HepG2 (cell line): ENCODE measurements at regions not wholly inside any gene's neighbourhood (a gene's known extent, or its start where the extent isn't known, plus 50 kb on each side); places are given as distances from the start of the nearest gene placed in this dataset.

ENCODE experiments used
- ATAC-seq: fragments of 200-7000 bp; cut with Tn5 transposase; 3 replicates; pipeline ENCODE4 v1.9.1; 2020; ENCODE audit warnings: mild to moderate bottlenecking, moderate library complexity
- BruUV-seq: library from RNA; stranded (reverse); fragments of 400-500 nt; replicated peaks from 2 replicates; lab custom pipeline; 2021; lab: Mats Ljungman, UMichigan
- CTCF ChIA-PET: fragments of 300-600 bp; formaldehyde crosslinking; extraction: SDS; loops from one replicate; lab custom pipeline; 2021; ENCODE audit warnings: low total read pairs, inconsistent platforms, low intra/inter-chr PET ratio; lab: Yijun Ruan, JAX
- POLR2A ChIA-PET: fragments of 350-600 bp; sonication (Branson Sonifier 250); formaldehyde crosslinking; loops from one replicate; lab custom pipeline; 2020; ENCODE audit warnings: antibody characterized with exemption, inconsistent platforms; lab: Yijun Ruan, JAX
- DNase-seq: peaks from one replicate; pipeline ENCODE4 v3.0.0-alpha.2; 2015; ENCODE audit warnings: low spot score
- FAIRE-seq: peaks from 3 replicates; lab custom pipeline; 2011; peaks lifted over from hg19 to GRCh38; lab: Jason Lieb, UNC
- H2AFZ ChIP-seq: one replicate; pipeline ENCODE4 v1.6.1; 2011; ENCODE audit warnings: low read length, inconsistent platforms
- H3K27ac ChIP-seq: fragments of 300-600 bp; 3 replicates; pipeline ENCODE4 v1.8.0; 2011; ENCODE audit warnings: mixed run types, mild to moderate bottlenecking, mixed read lengths, low read length, inconsistent platforms; ENCODE audit not compliant: insufficient read depth; ENCODE audit errors: extremely low read length
- H3K27me3 ChIP-seq, 2 experiments: fragments of 200-600 bp in 1 of 2; 2 replicates in 1 of 2; 3 replicates in 1 of 2; pipeline versions ENCODE4 v1.6.0 to v1.8.0; 2011; ENCODE audit warnings: low read length in 2 of 2, mild to moderate bottlenecking in 2 of 2, moderate library complexity in 2 of 2, inconsistent platforms in 1 of 2; ENCODE audit not compliant: insufficient read depth in 2 of 2, control insufficient read depth in 1 of 2
- H3K36me3 ChIP-seq, 2 experiments: fragments of 200-600 bp in 1 of 2; replicated peaks in 1 of 2; 2 replicates in 1 of 2; 3 replicates in 1 of 2; pipeline versions ENCODE4 v1.5.1 to v1.8.0; 2011; ENCODE audit warnings: low read length in 2 of 2, inconsistent platforms in 1 of 2; ENCODE audit not compliant: insufficient read depth in 2 of 2, control insufficient read depth in 1 of 2
- H3K4me1 ChIP-seq: 2 replicates; pipeline ENCODE4 v1.5.1; 2012; ENCODE audit warnings: low read length, inconsistent platforms; ENCODE audit not compliant: insufficient read depth
- H3K4me2 ChIP-seq: 2 replicates; pipeline ENCODE4 v1.6.0; 2011; ENCODE audit warnings: low read depth, low read length, inconsistent platforms
- H3K4me3 ChIP-seq, 3 experiments: fragments of 200-600 bp in 1 of 3; sonication (generic), shearing (Covaris generic) in 1 of 3; replicated peaks in 1 of 3; 2 replicates each; pipeline ENCODE4 v1.5.1; 2011 to 2016; ENCODE audit warnings: low read length in 3 of 3, inconsistent platforms in 2 of 3, low read depth in 2 of 3, mild to moderate bottlenecking in 2 of 3, control low read depth in 1 of 3, mixed read lengths in 1 of 3; ENCODE audit not compliant: insufficient read depth in 1 of 3
- H3K79me2 ChIP-seq: one replicate; pipeline ENCODE4 v1.6.1; 2011; ENCODE audit warnings: low read length, inconsistent platforms; ENCODE audit not compliant: insufficient read depth
- H3K9ac ChIP-seq: 2 replicates; pipeline ENCODE4 v1.6.0; 2011; ENCODE audit warnings: mild to moderate bottlenecking, low read depth, low read length, inconsistent platforms; ENCODE audit not compliant: insufficient read depth
- H3K9me3 ChIP-seq: 2 replicates; pipeline ENCODE4 v1.5.1; 2012; ENCODE audit warnings: mild to moderate bottlenecking, low read length
- H4K20me1 ChIP-seq: 2 replicates; pipeline ENCODE4 v1.6.0; 2011; ENCODE audit warnings: inconsistent platforms, mild to moderate bottlenecking, low read length, moderate library complexity; ENCODE audit not compliant: insufficient read depth
- AHDC1 ChIP-seq: sonication (generic); formaldehyde crosslinking; IDR thresholded peaks from 2 replicates; pipeline ENCODE4 v1.5.1; 2020; ENCODE audit warnings: mild to moderate bottlenecking, missing genetic modification reagents, borderline replicate concordance
- AHR ChIP-seq: IDR thresholded peaks from 2 replicates; pipeline ENCODE4 v1.6.1; 2018; ENCODE audit warnings: missing genetic modification reagents, missing compliant biosample characterization
- AKAP8 ChIP-seq: sonication (generic); formaldehyde crosslinking; IDR thresholded peaks from 2 replicates; pipeline ENCODE4 v1.5.1; 2020; ENCODE audit warnings: mild to moderate bottlenecking, missing genetic modification reagents
- MIER3 ChIP-seq: IDR thresholded peaks from 2 replicates; pipeline ENCODE4 v1.6.1; 2016; ENCODE audit warnings: missing compliant biosample characterization, borderline replicate concordance
- NBN ChIP-seq: fragments of 450-650 bp; conservative IDR thresholded peaks from 2 replicates; pipeline ENCODE4 v1.6.1; 2017
- PHF21A ChIP-seq: sonication (generic); formaldehyde crosslinking; IDR thresholded peaks from 2 replicates; pipeline ENCODE4 v1.5.0; 2020; ENCODE audit warnings: mild to moderate bottlenecking, missing genetic modification reagents
- PHF8 ChIP-seq: sonication (generic); formaldehyde crosslinking; IDR thresholded peaks from 2 replicates; pipeline ENCODE4 v1.5.0; 2020; ENCODE audit warnings: missing genetic modification reagents
- ZNF780A ChIP-seq: sonication (generic); formaldehyde crosslinking; IDR thresholded peaks from 2 replicates; pipeline ENCODE4 v1.8.0; 2022; ENCODE audit warnings: mild to moderate bottlenecking, missing genetic modification reagents, moderate library complexity
- ZNF879 ChIP-seq: sonication (generic); formaldehyde crosslinking; IDR thresholded peaks from 2 replicates; pipeline ENCODE4 v1.8.1; 2023; ENCODE audit warnings: missing genetic modification reagents
- WGBS: methylation state at CpG from one replicate; pipeline ENCODE4 v1.1.6; 2017; ENCODE audit warnings: low lambda C conversion rate; 5-methylcytosine and 5-hydroxymethylcytosine counted together
- in situ Hi-C: cut with HindIII; loops from 2 replicates; pipeline ENCODE4 v1.10.0; 2017; ENCODE audit warnings: low pct_unique_long_range_greater_than_20kb; ENCODE audit not compliant: extremely low pct_ligation_motif_present
- intact Hi-C: fragments of 100-400 bp; cut with micrococcal nuclease; formaldehyde crosslinking; loops from one replicate; pipeline ENCODE4 v1.10.0; 2022; ENCODE audit not compliant: unreplicated experiment
- TF ChIP-seq, protein P1 (sequence below): sonication (generic); formaldehyde crosslinking; IDR thresholded peaks from 2 replicates; pipeline ENCODE4 v1.5.0; 2020; ENCODE audit warnings: mild to moderate bottlenecking, missing genetic modification reagents
- TF ChIP-seq, protein P2 (sequence below): sonication (generic); formaldehyde crosslinking; IDR thresholded peaks from 2 replicates; pipeline ENCODE4 v1.4.0; 2020; ENCODE audit warnings: missing genetic modification reagents

GRCh38 chr12:65715961-65716360 lies 108.3 kb upstream of the HMGA2 start (continued):
- TF ChIP-seq, protein P1, sequence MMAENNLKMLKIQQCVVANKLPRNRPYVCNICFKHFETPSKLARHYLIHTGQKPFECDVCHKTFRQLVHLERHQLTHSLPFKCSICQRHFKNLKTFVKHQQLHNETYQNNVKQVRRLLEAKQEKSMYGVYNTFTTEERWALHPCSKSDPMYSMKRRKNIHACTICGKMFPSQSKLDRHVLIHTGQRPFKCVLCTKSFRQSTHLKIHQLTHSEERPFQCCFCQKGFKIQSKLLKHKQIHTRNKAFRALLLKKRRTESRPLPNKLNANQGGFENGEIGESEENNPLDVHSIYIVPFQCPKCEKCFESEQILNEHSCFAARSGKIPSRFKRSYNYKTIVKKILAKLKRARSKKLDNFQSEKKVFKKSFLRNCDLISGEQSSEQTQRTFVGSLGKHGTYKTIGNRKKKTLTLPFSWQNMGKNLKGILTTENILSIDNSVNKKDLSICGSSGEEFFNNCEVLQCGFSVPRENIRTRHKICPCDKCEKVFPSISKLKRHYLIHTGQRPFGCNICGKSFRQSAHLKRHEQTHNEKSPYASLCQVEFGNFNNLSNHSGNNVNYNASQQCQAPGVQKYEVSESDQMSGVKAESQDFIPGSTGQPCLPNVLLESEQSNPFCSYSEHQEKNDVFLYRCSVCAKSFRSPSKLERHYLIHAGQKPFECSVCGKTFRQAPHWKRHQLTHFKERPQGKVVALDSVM (CRISPR knock-in tag): no peak
- no peak for TF ChIP-seq MIER3 (CRISPR knock-in tag)

DNA sequence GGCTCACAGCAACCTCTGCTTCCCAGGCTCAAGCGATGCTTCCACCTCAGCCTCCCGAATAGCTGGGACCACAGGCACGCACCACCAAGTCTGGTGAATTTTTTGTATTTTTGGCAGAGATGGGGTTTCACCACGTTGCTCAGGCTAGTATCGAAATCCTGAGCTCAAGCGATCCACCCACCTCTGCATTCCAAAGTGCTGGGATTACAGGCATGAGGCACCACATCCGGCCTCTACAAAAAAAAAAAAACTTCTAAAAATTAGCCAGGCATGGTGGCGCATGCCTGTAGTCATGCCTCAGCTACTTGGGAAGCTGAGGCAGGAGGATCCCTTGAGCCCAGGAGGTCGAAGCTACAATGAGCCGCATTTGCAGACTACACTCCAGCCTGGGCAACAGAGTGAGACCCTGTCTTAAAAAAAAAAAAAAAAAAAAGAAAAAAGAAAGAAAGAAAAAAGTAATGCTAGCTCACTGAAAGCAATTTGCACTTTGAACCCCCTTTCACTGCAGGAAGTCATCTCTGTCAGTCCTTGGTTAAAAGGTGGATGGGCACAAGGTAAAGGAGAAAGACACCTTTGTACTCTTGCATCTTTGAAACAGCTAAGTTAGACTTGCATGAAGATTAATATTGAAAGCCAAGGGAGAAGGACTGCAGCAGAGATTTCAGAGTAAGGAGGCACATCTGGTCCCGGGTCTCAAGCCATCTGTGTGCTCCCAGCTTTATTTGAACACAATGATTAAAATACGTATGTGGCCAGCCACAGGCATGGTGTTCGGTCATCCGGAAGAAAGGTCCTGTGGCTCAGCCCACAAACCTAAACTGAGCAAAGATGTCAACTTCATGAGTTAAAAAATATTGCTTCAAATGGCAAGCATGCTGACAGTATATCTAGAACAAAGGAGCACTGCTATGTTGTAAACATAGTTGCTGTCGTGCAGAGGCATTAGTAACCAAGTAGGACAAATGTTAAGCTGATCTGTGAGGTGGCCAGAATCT lies 103.8 kb upstream of the HMGA2 start:
- Histone ChIP-seq H3K4me1 (peaks cover 12% of the 10 kb centered on the region), H4K20me1 (no peaks in the 10 kb centered on the region), H3K27me3 (peaks cover 0 to 22% of the 10 kb centered on the region in 2 experiments; a peak in 2 of 5 replicates), H3K36me3 (no peaks in the 10 kb centered on the region), H3K9ac (no peak overlapping the region), H3K27ac (no peak overlapping the region), H2AFZ (no peak overlapping the region), H3K4me3 (no peak overlapping the region), H3K79me2 (no peaks in the 10 kb centered on the region), H3K9me3 (no peaks in the 10 kb centered on the region), H3K4me2 (no peak overlapping the region)
- CTCF ChIA-PET: no interaction called here
- intact Hi-C loops: no loop called here
- ATAC-seq (no peak), FAIRE-seq (no peak), DNase-seq (no peak)
- in situ Hi-C loops: no loop called here
- 41% methylated on average over 15 of the region's 15 CpGs for WGBS
- POLR2A ChIA-PET: no interaction called here
- BruUV-seq: no TSS peak
- no peak for TF ChIP-seq PHF8 (CRISPR knock-in tag)
- TF ChIP-seq ZNF879 (CRISPR knock-in tag): no peak
- TF ChIP-seq, protein P2, sequence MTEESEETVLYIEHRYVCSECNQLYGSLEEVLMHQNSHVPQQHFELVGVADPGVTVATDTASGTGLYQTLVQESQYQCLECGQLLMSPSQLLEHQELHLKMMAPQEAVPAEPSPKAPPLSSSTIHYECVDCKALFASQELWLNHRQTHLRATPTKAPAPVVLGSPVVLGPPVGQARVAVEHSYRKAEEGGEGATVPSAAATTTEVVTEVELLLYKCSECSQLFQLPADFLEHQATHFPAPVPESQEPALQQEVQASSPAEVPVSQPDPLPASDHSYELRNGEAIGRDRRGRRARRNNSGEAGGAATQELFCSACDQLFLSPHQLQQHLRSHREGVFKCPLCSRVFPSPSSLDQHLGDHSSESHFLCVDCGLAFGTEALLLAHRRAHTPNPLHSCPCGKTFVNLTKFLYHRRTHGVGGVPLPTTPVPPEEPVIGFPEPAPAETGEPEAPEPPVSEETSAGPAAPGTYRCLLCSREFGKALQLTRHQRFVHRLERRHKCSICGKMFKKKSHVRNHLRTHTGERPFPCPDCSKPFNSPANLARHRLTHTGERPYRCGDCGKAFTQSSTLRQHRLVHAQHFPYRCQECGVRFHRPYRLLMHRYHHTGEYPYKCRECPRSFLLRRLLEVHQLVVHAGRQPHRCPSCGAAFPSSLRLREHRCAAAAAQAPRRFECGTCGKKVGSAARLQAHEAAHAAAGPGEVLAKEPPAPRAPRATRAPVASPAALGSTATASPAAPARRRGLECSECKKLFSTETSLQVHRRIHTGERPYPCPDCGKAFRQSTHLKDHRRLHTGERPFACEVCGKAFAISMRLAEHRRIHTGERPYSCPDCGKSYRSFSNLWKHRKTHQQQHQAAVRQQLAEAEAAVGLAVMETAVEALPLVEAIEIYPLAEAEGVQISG (CRISPR knock-in tag): no peak
- no peak for TF ChIP-seq AHDC1 (CRISPR knock-in tag)
- no peak for TF ChIP-seq AKAP8
- no peak for TF ChIP-seq AHR (CRISPR knock-in tag)
- TF ChIP-seq PHF21A: no peak
- no peak for TF ChIP-seq ZNF780A
- no peak for TF ChIP-seq NBN
